Left lung (tissue), 4 donors: ENCODE measurements at regions not wholly inside any gene's neighbourhood (a gene's known extent, or its start where the extent isn't known, plus 50 kb on each side); places are given as distances from the start of the nearest gene placed in this dataset.

Experiments
- ATAC-seq: fragments of 200-7000 bp; cut with Tn5 transposase; one replicate; pipeline ENCODE4 v1.9.1; 2020; ENCODE audit warnings: moderate library complexity
- DNase-seq, 4 donors: peaks; one replicate each; pipeline ENCODE4 v3.0.0-alpha.2; 2013 to 2020
- H3K27ac ChIP-seq, 2 donors: fragments of 200-600 bp; sonication (generic) in 1 of 2; one replicate each; pipeline versions ENCODE4 v1.5.0 to v1.8.0; 2020 to 2021
- H3K27me3 ChIP-seq, 2 donors: fragments of 200-600 bp; sonication (generic) in 1 of 2; one replicate each; pipeline versions ENCODE4 v1.5.0 to v1.8.0; 2020 to 2021
- H3K36me3 ChIP-seq, 2 donors: fragments of 200-600 bp; sonication (generic) in 1 of 2; one replicate each; pipeline versions ENCODE4 v1.5.0 to v1.8.0; 2020 to 2021
- H3K4me1 ChIP-seq, 2 donors: fragments of 200-600 bp; one replicate each; pipeline ENCODE4 v1.8.0; 2021
- H3K4me3 ChIP-seq, 2 donors: fragments of 200-600 bp; sonication (generic) in 1 of 2; one replicate each; pipeline versions ENCODE4 v1.5.0 to v1.8.0; 2020 to 2021; ENCODE audit warnings: mild to moderate bottlenecking in 1 of 2
- H3K9me3 ChIP-seq, 2 donors: fragments of 200-600 bp; sonication (generic) in 1 of 2; one replicate each; pipeline versions ENCODE4 v1.5.0 to v1.8.0; 2020 to 2021
- CTCF ChIP-seq, 2 donors: fragments of 200-600 bp; sonication (generic) in 1 of 2; IDR thresholded peaks; one replicate each; pipeline versions ENCODE4 v1.5.0 to v1.8.0; 2021; ENCODE audit warnings: antibody characterized with exemption in 2 of 2
- intact Hi-C, 2 donors: fragments of 100-400 bp; cut with DNase I; formaldehyde crosslinking; loops; one replicate each; pipeline versions ENCODE4 v1.11.2 to v1.14.2; 2022
- donor health status: DM: no; HTN: yes; CAD: no.
- donor health status: DM: no; HTN: no; CAD: no.

GRCh38 chr20:39849171-39849570 is 839.9 kb downstream of the MAFB start:
- Histone ChIP-seq H3K4me1 (peaks cover 11 to 14% of the 10 kb centered on the region in 2 donors), H3K9me3 (no peaks in the 10 kb centered on the region), H3K36me3 (no peaks in the 10 kb centered on the region), H3K4me3 (no peak overlapping the region), H3K27me3 (no peaks in the 10 kb centered on the region), H3K27ac (peak overlapping the region in 1 of 2 donors; percentile 3)
- TF ChIP-seq CTCF (IDR thresholded peaks at IDR 0.05), result no peak
- ATAC-seq, result no peak
- intact Hi-C loops, result no loop called here
- no peak for DNase-seq

- intact Hi-C loops, result no loop called here
- Histone ChIP-seq H3K4me1 (no peaks in the 10 kb centered on the region), H3K9me3 (no peaks in the 10 kb centered on the region), H3K36me3 (no peaks in the 10 kb centered on the region), H3K27ac (no peak overlapping the region), H3K4me3 (no peak overlapping the region), H3K27me3 (no peaks in the 10 kb centered on the region)
- ATAC-seq (no peak), DNase-seq (peak in 1 of 4 donors; percentile 39)
- no peak for TF ChIP-seq CTCF (IDR thresholded peaks at IDR 0.05)
These were observed 849.5 kb downstream of the MAFB start for GRCh38 chr20:39839399-39840119.

- H3K27me3 ChIP-seq, result no peaks in the 10 kb centered on the region
- H3K36me3 ChIP-seq, result no peaks in the 10 kb centered on the region
- H3K4me3 ChIP-seq, result no peak overlapping the region
- ATAC-seq, result no peak
- no peaks in the 10 kb centered on the region for H3K9me3 ChIP-seq
- no peak overlapping the region for H3K27ac ChIP-seq
- intact Hi-C loops, result no loop called here
- TF ChIP-seq CTCF (IDR thresholded peaks at IDR 0.05), result no peak
- DNase-seq, result no peak
- H3K4me1 ChIP-seq, result no peaks in the 10 kb centered on the region
These were observed 851.5 kb downstream of the MAFB start for GRCh38 chr20:39837561-39837960.

- no peaks in the 10 kb centered on the region for H3K36me3 ChIP-seq
- H3K9me3 ChIP-seq, result no peaks in the 10 kb centered on the region
- H3K27ac ChIP-seq, result no peak overlapping the region
- H3K4me3 ChIP-seq, result no peak overlapping the region
- no peaks in the 10 kb centered on the region for H3K4me1 ChIP-seq
- H3K27me3 ChIP-seq, result no peaks in the 10 kb centered on the region
- ATAC-seq (no peak), DNase-seq (peak in 1 of 4 donors; percentile 19)
- intact Hi-C loops, result no loop called here
- no peak for TF ChIP-seq CTCF (IDR thresholded peaks at IDR 0.05)
These were observed 853.8 kb downstream of the MAFB start for GRCh38 chr20:39835130-39835842.

- ATAC-seq, result no peak
- H3K27ac ChIP-seq, result no peak overlapping the region
- no peak for TF ChIP-seq CTCF (IDR thresholded peaks at IDR 0.05)
- DNase-seq, result no peak
- no peaks in the 10 kb centered on the region for H3K36me3 ChIP-seq
- intact Hi-C loops, result no loop called here
- no peak overlapping the region for H3K4me3 ChIP-seq
- H3K27me3 ChIP-seq, result no peaks in the 10 kb centered on the region
- H3K9me3 ChIP-seq, result no peaks in the 10 kb centered on the region
- no peaks in the 10 kb centered on the region for H3K4me1 ChIP-seq
These were observed 858.1 kb downstream of the MAFB start for GRCh38 chr20:39830903-39831302.
